Suprapubic skin (tissue), 4 donors: ENCODE measurements at regions not wholly inside any gene's neighbourhood (a gene's known extent, or its start where the extent isn't known, plus 50 kb on each side); places are given as distances from the start of the nearest gene placed in this dataset.

ENCODE experiments used
- DNase-seq, 2 donors: peaks; one replicate each; pipeline ENCODE4 v3.0.0-alpha.2; 2019; ENCODE audit warnings: low spot score in 2 of 2
- H3K27ac ChIP-seq: fragments of 200-600 bp; sonication (generic); one replicate; pipeline ENCODE4 v1.5.1; 2019
- H3K27me3 ChIP-seq: fragments of 200-600 bp; sonication (generic); one replicate; pipeline ENCODE4 v1.5.1; 2019
- H3K36me3 ChIP-seq: fragments of 200-600 bp; sonication (generic); one replicate; pipeline ENCODE4 v1.5.1; 2019
- H3K4me1 ChIP-seq: fragments of 200-600 bp; sonication (generic); one replicate; pipeline ENCODE4 v1.5.1; 2019
- H3K4me3 ChIP-seq: fragments of 200-600 bp; sonication (generic); one replicate; pipeline ENCODE4 v1.5.1; 2019; ENCODE audit warnings: mild to moderate bottlenecking
- H3K9me3 ChIP-seq: fragments of 200-600 bp; sonication (generic); one replicate; pipeline ENCODE4 v1.5.1; 2019
- EP300 ChIP-seq: sonication (generic); formaldehyde crosslinking; IDR thresholded peaks from one replicate; pipeline ENCODE4 v1.6.1; 2017; ENCODE audit warnings: antibody characterized with exemption
- POLR2A ChIP-seq, 2 donors: fragments of 450-650 bp; IDR thresholded peaks; one replicate each; pipeline ENCODE4 v1.6.1; 2017; ENCODE audit warnings: antibody characterized with exemption in 2 of 2, mild to moderate bottlenecking in 2 of 2, moderate library complexity in 2 of 2
- POLR2AphosphoS5 ChIP-seq, 3 donors: sonication (generic); formaldehyde crosslinking; IDR thresholded peaks; one replicate each; pipeline ENCODE4 v1.6.1; 2017; ENCODE audit warnings: antibody characterized with exemption in 3 of 3
- WGBS: methylation state at CpG from one replicate; pipeline ENCODE4 v1.1.5; 2018; 5-methylcytosine and 5-hydroxymethylcytosine counted together
- TF ChIP-seq, protein P1 (sequence below), 2 donors: fragments of 200-600 bp in 1 of 2; fragments of 450-650 bp in 1 of 2; sonication (generic) in 1 of 2; IDR thresholded peaks; one replicate each; pipeline ENCODE4 v1.5.1; 2016 to 2019; ENCODE audit warnings: antibody characterized with exemption in 2 of 2, mild to moderate bottlenecking in 1 of 2, moderate library complexity in 1 of 2

GRCh38 chr7:106493041-106493731 is 167.8 kb downstream of the CCDC71L start:
- H3K27ac ChIP-seq = no peak overlapping the region
- DNase-seq = no peak
- H3K36me3 ChIP-seq = no peaks in the 10 kb centered on the region
- WGBS = 89% methylated on average over 2 of the region's 9 CpGs
- TF ChIP-seq POLR2A (IDR thresholded peaks at IDR 0.05) (no peak), POLR2AphosphoS5 (IDR thresholded peaks at IDR 0.05) (no peak), EP300 (no peak)
- TF ChIP-seq, protein P1, sequence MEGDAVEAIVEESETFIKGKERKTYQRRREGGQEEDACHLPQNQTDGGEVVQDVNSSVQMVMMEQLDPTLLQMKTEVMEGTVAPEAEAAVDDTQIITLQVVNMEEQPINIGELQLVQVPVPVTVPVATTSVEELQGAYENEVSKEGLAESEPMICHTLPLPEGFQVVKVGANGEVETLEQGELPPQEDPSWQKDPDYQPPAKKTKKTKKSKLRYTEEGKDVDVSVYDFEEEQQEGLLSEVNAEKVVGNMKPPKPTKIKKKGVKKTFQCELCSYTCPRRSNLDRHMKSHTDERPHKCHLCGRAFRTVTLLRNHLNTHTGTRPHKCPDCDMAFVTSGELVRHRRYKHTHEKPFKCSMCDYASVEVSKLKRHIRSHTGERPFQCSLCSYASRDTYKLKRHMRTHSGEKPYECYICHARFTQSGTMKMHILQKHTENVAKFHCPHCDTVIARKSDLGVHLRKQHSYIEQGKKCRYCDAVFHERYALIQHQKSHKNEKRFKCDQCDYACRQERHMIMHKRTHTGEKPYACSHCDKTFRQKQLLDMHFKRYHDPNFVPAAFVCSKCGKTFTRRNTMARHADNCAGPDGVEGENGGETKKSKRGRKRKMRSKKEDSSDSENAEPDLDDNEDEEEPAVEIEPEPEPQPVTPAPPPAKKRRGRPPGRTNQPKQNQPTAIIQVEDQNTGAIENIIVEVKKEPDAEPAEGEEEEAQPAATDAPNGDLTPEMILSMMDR (IDR thresholded peaks at IDR 0.05) = no peak
- H3K4me3 ChIP-seq = no peak overlapping the region
- no peaks in the 10 kb centered on the region for H3K9me3 ChIP-seq
- no peaks in the 10 kb centered on the region for H3K4me1 ChIP-seq
- H3K27me3 ChIP-seq = no peaks in the 10 kb centered on the region

DNA sequence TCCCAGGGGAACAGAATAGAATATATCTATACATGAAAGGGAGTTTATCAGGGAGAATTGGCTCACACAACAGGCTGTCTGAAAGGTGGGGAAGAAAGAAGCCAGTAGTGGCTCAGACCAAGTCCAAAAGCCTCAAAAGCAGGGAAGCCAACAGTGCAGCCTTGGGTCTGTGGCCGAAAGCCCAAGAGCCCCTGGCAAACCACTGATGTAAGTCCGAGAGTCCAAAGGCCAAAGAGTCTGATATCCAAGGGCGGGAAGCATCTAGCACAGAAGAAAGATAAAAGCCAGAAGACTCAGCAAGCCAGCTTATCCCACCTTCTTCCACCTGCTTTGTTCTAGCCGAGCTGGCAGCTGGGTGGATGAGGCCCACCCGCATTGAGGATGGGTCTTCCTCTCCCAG is 172.5 kb downstream of the CCDC71L start:
- Histone ChIP-seq H3K27me3 (no peaks in the 10 kb centered on the region), H3K36me3 (no peaks in the 10 kb centered on the region), H3K4me3 (no peak overlapping the region), H3K4me1 (peaks cover 13% of the 10 kb centered on the region), H3K9me3 (no peaks in the 10 kb centered on the region), H3K27ac (no peak overlapping the region)
- 89% methylated on average over 5 of the region's 5 CpGs for WGBS
- DNase-seq = no peak
- TF ChIP-seq POLR2AphosphoS5 (IDR thresholded peaks at IDR 0.05) (no peak), EP300 (no peak), POLR2A (IDR thresholded peaks at IDR 0.05) (no peak)
- TF ChIP-seq, protein P1 (IDR thresholded peaks at IDR 0.05) = no peak

- TF ChIP-seq EP300 (no peak), POLR2AphosphoS5 (IDR thresholded peaks at IDR 0.05) (no peak), POLR2A (IDR thresholded peaks at IDR 0.05) (no peak)
- TF ChIP-seq, protein P1 (IDR thresholded peaks at IDR 0.05) = no peak
- no peak for DNase-seq
Measured at GRCh38 chr7:106487892-106488291, 173.1 kb downstream of the CCDC71L start.

GRCh38 chr7:106486331-106486730 is 174.6 kb downstream of the CCDC71L start:
- H3K4me1 ChIP-seq = peaks cover 13% of the 10 kb centered on the region
- peak overlapping the region; percentile 80 for H3K27ac ChIP-seq
- WGBS = 69% methylated on average over 3 of the region's 3 CpGs
- DNase-seq = no peak
- H3K4me3 ChIP-seq = no peak overlapping the region
- TF ChIP-seq, protein P1 (IDR thresholded peaks at IDR 0.05) = no peak
- no peak for TF ChIP-seq EP300
- TF ChIP-seq POLR2AphosphoS5 (IDR thresholded peaks at IDR 0.05) = no peak
- no peak for TF ChIP-seq POLR2A (IDR thresholded peaks at IDR 0.05)
- H3K27me3 ChIP-seq = no peaks in the 10 kb centered on the region
- no peaks in the 10 kb centered on the region for H3K36me3 ChIP-seq
- no peaks in the 10 kb centered on the region for H3K9me3 ChIP-seq

More at GRCh38 chr7:106487892-106488291, 173.1 kb downstream of the CCDC71L start:
- Histone ChIP-seq H3K36me3 (no peaks in the 10 kb centered on the region), H3K27me3 (no peaks in the 10 kb centered on the region), H3K4me3 (no peak overlapping the region), H3K9me3 (no peaks in the 10 kb centered on the region), H3K27ac (no peak overlapping the region), H3K4me1 (peaks cover 13% of the 10 kb centered on the region)

GRCh38 chr7:106485919-106486318 is 175.0 kb downstream of the CCDC71L start:
- H3K4me3 ChIP-seq = no peak overlapping the region
- H3K36me3 ChIP-seq = no peaks in the 10 kb centered on the region
- no peaks in the 10 kb centered on the region for H3K27me3 ChIP-seq
- no peak for DNase-seq
- peak overlapping the region; percentile 80 for H3K27ac ChIP-seq
- TF ChIP-seq, protein P1 (IDR thresholded peaks at IDR 0.05) = no peak
- TF ChIP-seq EP300 (no peak), POLR2AphosphoS5 (IDR thresholded peaks at IDR 0.05) (no peak), POLR2A (IDR thresholded peaks at IDR 0.05) (no peak)
- WGBS = 84% methylated on average over 1 of the region's 1 CpG
- H3K4me1 ChIP-seq = peaks cover 13% of the 10 kb centered on the region
- no peaks in the 10 kb centered on the region for H3K9me3 ChIP-seq
